Smooth muscle cell (in vitro differentiated cells): ENCODE measurements at regions not wholly inside any gene's neighbourhood (a gene's known extent, or its start where the extent isn't known, plus 50 kb on each side); places are given as distances from the start of the nearest gene placed in this dataset.

Experiments used
- DNase-seq: peaks from one replicate; lab custom pipeline; 2025; ENCODE audit not compliant: unreplicated experiment; lab: John Stamatoyannopoulos, UW
- H2AFZ ChIP-seq: fragments of 200-600 bp; sonication (generic); 2 replicates; pipeline ENCODE4 v1.6.0; 2016; ENCODE audit warnings: antibody characterized with exemption, low read depth, mild to moderate bottlenecking
- H3F3A ChIP-seq: fragments of 200-600 bp; sonication (generic); 2 replicates; pipeline ENCODE4 v1.6.0; 2017; ENCODE audit warnings: antibody characterized with exemption, low read depth
- H3K27ac ChIP-seq: fragments of 200-600 bp; sonication (generic); 2 replicates; pipeline ENCODE4 v1.5.1; 2016; ENCODE audit warnings: low read depth, mild to moderate bottlenecking
- H3K27me3 ChIP-seq: fragments of 200-600 bp; sonication (generic); 2 replicates; pipeline ENCODE4 v1.6.1; 2016; ENCODE audit warnings: low read depth, mild to moderate bottlenecking
- H3K36me3 ChIP-seq: fragments of 200-600 bp; sonication (generic); 2 replicates; pipeline ENCODE4 v1.5.1; 2016; ENCODE audit warnings: low read depth
- H3K4me1 ChIP-seq: fragments of 200-600 bp; sonication (generic); 2 replicates; pipeline ENCODE4 v1.5.1; 2016; ENCODE audit warnings: low read depth
- H3K4me2 ChIP-seq: fragments of 200-600 bp; sonication (generic); 2 replicates; pipeline ENCODE4 v1.6.0; 2016; ENCODE audit warnings: mild to moderate bottlenecking
- H3K4me3 ChIP-seq: fragments of 200-600 bp; sonication (generic); 2 replicates; pipeline ENCODE4 v1.5.1; 2016; ENCODE audit warnings: mild to moderate bottlenecking
- H3K79me2 ChIP-seq: fragments of 200-600 bp; sonication (generic); 2 replicates; pipeline ENCODE4 v1.6.0; 2016; ENCODE audit warnings: low read depth, mild to moderate bottlenecking
- H3K9ac ChIP-seq: fragments of 200-600 bp; sonication (generic); 2 replicates; pipeline ENCODE4 v1.6.0; 2016; ENCODE audit warnings: low read depth
- H3K9me3 ChIP-seq: fragments of 200-600 bp; sonication (generic); replicated peaks from 2 replicates; pipeline ENCODE4 v1.5.1; 2016; ENCODE audit warnings: low read depth
- H4K20me1 ChIP-seq: fragments of 200-600 bp; sonication (generic); 2 replicates; pipeline ENCODE4 v1.6.0; 2016; ENCODE audit warnings: low read depth
- WGBS: methylation state at CpG from one replicate; pipeline ENCODE4 v1.1.7; 2016; ENCODE audit warnings: low lambda C conversion rate; 5-methylcytosine and 5-hydroxymethylcytosine counted together
- TF ChIP-seq, protein P1 (sequence below): fragments of 200-600 bp; sonication (generic); IDR thresholded peaks from 2 replicates; pipeline ENCODE4 v1.5.1; 2017; ENCODE audit warnings: borderline replicate concordance, mild to moderate bottlenecking, antibody characterized with exemption; ENCODE audit not compliant: insufficient read depth, poor library complexity, severe bottlenecking

DNA sequence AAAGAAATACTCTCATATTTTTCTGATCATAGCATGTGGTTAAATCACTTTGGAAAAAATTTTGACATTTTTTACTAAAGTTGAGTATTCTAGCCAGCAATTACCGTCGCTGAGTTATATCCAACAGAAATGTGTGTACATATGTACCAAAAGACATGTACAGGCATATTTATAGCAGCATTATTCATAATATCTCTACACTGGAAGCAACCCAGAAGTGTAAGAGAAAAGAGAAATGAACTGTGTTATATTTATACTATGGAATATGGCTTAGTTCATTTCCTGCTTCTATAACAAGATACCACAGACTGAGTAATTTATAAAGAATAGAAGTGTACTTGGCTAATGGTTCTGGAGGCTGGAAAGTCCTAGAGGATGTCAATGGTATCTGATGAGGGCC lies 474.0 kb upstream of the GJE1 start:
- WGBS: 97% methylated on average over 2 of the region's 2 CpGs
- Histone ChIP-seq H3K9me3 (no peaks in the 10 kb centered on the region), H2AFZ (no peak overlapping the region), H3K27ac (no peak overlapping the region), H3K79me2 (no peaks in the 10 kb centered on the region), H3K4me2 (no peak overlapping the region), H3K36me3 (no peaks in the 10 kb centered on the region), H4K20me1 (no peaks in the 10 kb centered on the region), H3F3A (no peaks in the 10 kb centered on the region), H3K4me3 (no peak overlapping the region), H3K9ac (no peak overlapping the region), H3K4me1 (no peaks in the 10 kb centered on the region), H3K27me3 (no peaks in the 10 kb centered on the region)
- TF ChIP-seq, protein P1, sequence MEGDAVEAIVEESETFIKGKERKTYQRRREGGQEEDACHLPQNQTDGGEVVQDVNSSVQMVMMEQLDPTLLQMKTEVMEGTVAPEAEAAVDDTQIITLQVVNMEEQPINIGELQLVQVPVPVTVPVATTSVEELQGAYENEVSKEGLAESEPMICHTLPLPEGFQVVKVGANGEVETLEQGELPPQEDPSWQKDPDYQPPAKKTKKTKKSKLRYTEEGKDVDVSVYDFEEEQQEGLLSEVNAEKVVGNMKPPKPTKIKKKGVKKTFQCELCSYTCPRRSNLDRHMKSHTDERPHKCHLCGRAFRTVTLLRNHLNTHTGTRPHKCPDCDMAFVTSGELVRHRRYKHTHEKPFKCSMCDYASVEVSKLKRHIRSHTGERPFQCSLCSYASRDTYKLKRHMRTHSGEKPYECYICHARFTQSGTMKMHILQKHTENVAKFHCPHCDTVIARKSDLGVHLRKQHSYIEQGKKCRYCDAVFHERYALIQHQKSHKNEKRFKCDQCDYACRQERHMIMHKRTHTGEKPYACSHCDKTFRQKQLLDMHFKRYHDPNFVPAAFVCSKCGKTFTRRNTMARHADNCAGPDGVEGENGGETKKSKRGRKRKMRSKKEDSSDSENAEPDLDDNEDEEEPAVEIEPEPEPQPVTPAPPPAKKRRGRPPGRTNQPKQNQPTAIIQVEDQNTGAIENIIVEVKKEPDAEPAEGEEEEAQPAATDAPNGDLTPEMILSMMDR: no peak
- DNase-seq: no peak

DNA sequence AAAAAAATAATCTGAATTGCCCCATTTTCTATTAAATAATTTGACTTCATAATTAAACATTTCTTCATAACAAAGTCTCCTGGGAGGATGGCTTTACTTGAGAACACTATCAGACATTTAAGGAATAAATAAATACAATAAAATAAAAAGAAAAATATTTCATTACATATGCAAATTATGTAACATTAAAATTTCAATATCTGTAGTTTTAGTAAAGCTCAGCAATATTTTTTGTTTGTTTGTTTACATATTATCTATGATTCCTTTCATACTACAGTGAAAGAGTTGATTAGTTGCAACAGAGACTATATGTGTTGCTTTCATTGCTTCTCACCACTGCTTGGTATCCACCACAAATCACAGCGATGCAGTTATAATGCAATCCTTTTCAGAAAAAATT lies 474.9 kb upstream of the GJE1 start:
- no peaks in the 10 kb centered on the region for H3K36me3 ChIP-seq
- no peak overlapping the region for H3K4me2 ChIP-seq
- no peaks in the 10 kb centered on the region for H3K4me1 ChIP-seq
- TF ChIP-seq, protein P1: no peak
- DNase-seq: no peak
- no peak overlapping the region for H3K27ac ChIP-seq
- WGBS: 95% methylated on average over 1 of the region's 1 CpG
- no peak overlapping the region for H3K4me3 ChIP-seq
- H3K9me3 ChIP-seq: no peaks in the 10 kb centered on the region
- no peaks in the 10 kb centered on the region for H3F3A ChIP-seq
- H3K79me2 ChIP-seq: no peaks in the 10 kb centered on the region
- no peaks in the 10 kb centered on the region for H4K20me1 ChIP-seq
- H2AFZ ChIP-seq: no peak overlapping the region
- H3K27me3 ChIP-seq: no peaks in the 10 kb centered on the region
- no peak overlapping the region for H3K9ac ChIP-seq

DNA sequence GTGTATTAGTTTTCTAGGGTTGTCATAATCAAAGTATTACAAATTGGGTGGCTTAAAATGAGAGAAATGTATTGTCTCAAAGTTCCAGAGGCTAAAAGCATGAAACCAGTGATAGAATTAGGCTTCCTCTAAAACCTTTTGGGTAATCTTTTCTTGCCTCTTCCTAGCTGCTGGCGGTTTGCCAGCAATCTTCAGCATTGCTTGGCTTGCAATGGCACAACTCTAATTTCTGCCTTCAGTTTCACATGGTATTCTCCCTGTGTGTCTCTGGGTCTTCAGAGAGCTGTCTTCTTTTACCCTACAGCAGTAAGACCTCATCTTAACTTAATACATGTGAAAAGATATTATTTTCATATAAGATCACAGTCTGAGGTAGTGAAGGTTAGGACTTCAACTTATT lies 479.1 kb upstream of the GJE1 start:
- no peak for DNase-seq
- H3K4me2 ChIP-seq: no peak overlapping the region

DNA sequence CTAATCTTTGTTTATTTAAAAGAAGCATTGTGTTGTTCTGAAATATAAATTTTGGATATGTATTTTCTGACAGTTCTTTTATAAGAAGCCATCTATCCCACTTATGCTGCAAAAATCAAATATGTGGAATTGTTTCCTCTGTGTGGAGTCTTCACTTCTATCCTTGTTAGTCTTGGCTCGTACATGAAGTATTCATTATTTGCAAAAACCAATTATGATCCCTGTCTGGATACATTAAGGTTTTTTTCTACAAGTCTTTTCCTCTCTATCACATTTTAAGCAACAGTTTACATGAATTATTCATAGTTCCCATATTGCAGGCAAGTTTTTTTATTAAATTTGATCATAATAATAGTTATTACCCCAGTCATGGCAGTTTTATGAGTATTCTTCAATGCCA lies 490.8 kb upstream of the GJE1 start:
- Histone ChIP-seq H3K4me1 (no peaks in the 10 kb centered on the region), H3K27me3 (no peaks in the 10 kb centered on the region), H3K36me3 (no peaks in the 10 kb centered on the region), H4K20me1 (no peaks in the 10 kb centered on the region), H3F3A (no peaks in the 10 kb centered on the region), H3K9me3 (no peaks in the 10 kb centered on the region), H3K4me2 (no peak overlapping the region), H3K9ac (no peak overlapping the region), H3K4me3 (no peak overlapping the region), H3K79me2 (no peaks in the 10 kb centered on the region), H2AFZ (no peak overlapping the region), H3K27ac (no peak overlapping the region)
- WGBS: 89% methylated on average over 1 of the region's 1 CpG
- TF ChIP-seq, protein P1: no peak
- no peak for DNase-seq

More for the DNA sequence above, 479.1 kb upstream of the GJE1 start:
- H3K36me3 ChIP-seq: no peaks in the 10 kb centered on the region
- H3K9me3 ChIP-seq: no peaks in the 10 kb centered on the region
- TF ChIP-seq, protein P1: no peak
- no peaks in the 10 kb centered on the region for H3K27me3 ChIP-seq
- H3F3A ChIP-seq: no peaks in the 10 kb centered on the region
- H3K4me3 ChIP-seq: no peak overlapping the region
- H2AFZ ChIP-seq: no peak overlapping the region
- no peaks in the 10 kb centered on the region for H3K79me2 ChIP-seq
- no peak overlapping the region for H3K9ac ChIP-seq
- H3K4me1 ChIP-seq: no peaks in the 10 kb centered on the region
- no peaks in the 10 kb centered on the region for H4K20me1 ChIP-seq
- H3K27ac ChIP-seq: no peak overlapping the region
- WGBS: 93% methylated on average over 1 of the region's 1 CpG
